Neural cell (in vitro differentiated cells): ENCODE measurements at regions not wholly inside any gene's neighbourhood (a gene's known extent, or its start where the extent isn't known, plus 50 kb on each side); places are given as distances from the start of the nearest gene placed in this dataset.

Source experiments
- CTCF ChIP-seq: fragments of 450-650 bp; IDR thresholded peaks from 2 replicates; pipeline ENCODE4 v1.5.1; 2014; ENCODE audit warnings: antibody characterized with exemption, mild to moderate bottlenecking, moderate library complexity; ENCODE audit not compliant: poor library complexity, severe bottlenecking
- EP300 ChIP-seq: fragments of 450-650 bp; conservative IDR thresholded peaks from 2 replicates; pipeline ENCODE4 v1.6.1; 2014; ENCODE audit warnings: antibody characterized with exemption, mild to moderate bottlenecking, moderate library complexity; ENCODE audit not compliant: poor library complexity, severe bottlenecking
- EZH2 ChIP-seq: fragments of 200-600, 300-800 bp; shearing (Covaris generic), sonication (generic); IDR thresholded peaks from 2 replicates; pipeline ENCODE4 v1.6.1; 2014; ENCODE audit warnings: antibody characterized with exemption, low read length, borderline replicate concordance, mild to moderate bottlenecking; ENCODE audit not compliant: insufficient read depth, poor library complexity, severe bottlenecking
- MXI1 ChIP-seq: fragments of 450-650 bp; conservative IDR thresholded peaks from 2 replicates; pipeline ENCODE4 v1.6.1; 2014; ENCODE audit warnings: antibody characterized with exemption, mild to moderate bottlenecking; ENCODE audit not compliant: poor library complexity, severe bottlenecking
- POLR2AphosphoS5 ChIP-seq: IDR thresholded peaks from 2 replicates; pipeline ENCODE4 v1.6.1; 2012
- RAD21 ChIP-seq: fragments of 450-650 bp; conservative IDR thresholded peaks from 2 replicates; pipeline ENCODE4 v1.6.1; 2014; ENCODE audit warnings: antibody characterized with exemption, mild to moderate bottlenecking, moderate library complexity
- REST ChIP-seq: IDR thresholded peaks from 2 replicates; pipeline ENCODE4 v1.6.1; 2012; ENCODE audit warnings: borderline replicate concordance
- SMC3 ChIP-seq: fragments of 450-650 bp; conservative IDR thresholded peaks from 2 replicates; pipeline ENCODE4 v1.6.1; 2014; ENCODE audit warnings: antibody characterized with exemption, mild to moderate bottlenecking, moderate library complexity; ENCODE audit not compliant: poor library complexity
- TAF1 ChIP-seq: IDR thresholded peaks from 2 replicates; pipeline ENCODE4 v1.6.1; 2012; ENCODE audit warnings: low read depth

- TF ChIP-seq CTCF (no peak), MXI1 (no peak), REST (no peak), POLR2AphosphoS5 (no peak), TAF1 (no peak), SMC3 (no peak), EZH2 (no peak), EP300 (no peak), RAD21 (no peak)
Measured at GRCh38 chr18:25771796-25772195, 318.6 kb downstream of the SS18 start.
